KMS-11 (cell line): ENCODE measurements at regions not wholly inside any gene's neighbourhood (a gene's known extent, or its start where the extent isn't known, plus 50 kb on each side); places are given as distances from the start of the nearest gene placed in this dataset.

ENCODE experiments used
- H2AFZ ChIP-seq: fragments of 200-600 bp; sonication (generic); 2 replicates; pipeline ENCODE4 v1.6.1; 2016; ENCODE audit warnings: antibody characterized with exemption, mixed run types, low read depth
- H3K27ac ChIP-seq: fragments of 200-600 bp; sonication (generic); 2 replicates; pipeline ENCODE4 v1.6.1; 2016; ENCODE audit warnings: mild to moderate bottlenecking, mixed run types
- H3K27me3 ChIP-seq: fragments of 200-600 bp; sonication (generic); 2 replicates; pipeline ENCODE4 v1.6.1; 2017; ENCODE audit warnings: mild to moderate bottlenecking, low read depth, mixed run types, moderate library complexity; ENCODE audit not compliant: insufficient read depth
- H3K36me3 ChIP-seq: fragments of 200-600 bp; sonication (generic); 2 replicates; pipeline ENCODE4 v1.6.1; 2017; ENCODE audit warnings: mild to moderate bottlenecking, mixed run types; ENCODE audit not compliant: insufficient read depth
- H3K4me1 ChIP-seq: fragments of 200-600 bp; sonication (generic); 2 replicates; pipeline ENCODE4 v1.6.1; 2016; ENCODE audit warnings: mild to moderate bottlenecking, low read depth, mixed run types; ENCODE audit not compliant: poor library complexity, severe bottlenecking
- H3K4me2 ChIP-seq: fragments of 200-600 bp; sonication (generic); 2 replicates; pipeline ENCODE4 v1.7.0; 2016; ENCODE audit warnings: mild to moderate bottlenecking, mixed run types
- H3K4me3 ChIP-seq: fragments of 200-600 bp; sonication (generic); IDR thresholded peaks from 2 replicates; pipeline ENCODE4 v1.6.1; 2017; ENCODE audit warnings: low read depth, low read length, mixed read lengths; ENCODE audit not compliant: insufficient read depth
- H3K79me2 ChIP-seq: fragments of 200-600 bp; sonication (generic); 2 replicates; pipeline ENCODE4 v1.6.1; 2016; ENCODE audit warnings: low read depth, mixed run types; ENCODE audit not compliant: insufficient read depth
- H3K9ac ChIP-seq: fragments of 200-600 bp; sonication (generic); 2 replicates; pipeline ENCODE4 v1.6.1; 2016; ENCODE audit warnings: mild to moderate bottlenecking, mixed run types
- H4K20me1 ChIP-seq: fragments of 200-600 bp; sonication (generic); 2 replicates; pipeline ENCODE4 v1.6.1; 2016; ENCODE audit warnings: mild to moderate bottlenecking, mixed run types; ENCODE audit not compliant: insufficient read depth
- TF ChIP-seq, protein P1 (sequence below): fragments of 200-600 bp; sonication (generic); conservative IDR thresholded peaks from 2 replicates; pipeline ENCODE4 v1.6.1; 2017; ENCODE audit warnings: low read depth, mild to moderate bottlenecking, antibody characterized with exemption, low read length, moderate library complexity, mixed read lengths

DNA sequence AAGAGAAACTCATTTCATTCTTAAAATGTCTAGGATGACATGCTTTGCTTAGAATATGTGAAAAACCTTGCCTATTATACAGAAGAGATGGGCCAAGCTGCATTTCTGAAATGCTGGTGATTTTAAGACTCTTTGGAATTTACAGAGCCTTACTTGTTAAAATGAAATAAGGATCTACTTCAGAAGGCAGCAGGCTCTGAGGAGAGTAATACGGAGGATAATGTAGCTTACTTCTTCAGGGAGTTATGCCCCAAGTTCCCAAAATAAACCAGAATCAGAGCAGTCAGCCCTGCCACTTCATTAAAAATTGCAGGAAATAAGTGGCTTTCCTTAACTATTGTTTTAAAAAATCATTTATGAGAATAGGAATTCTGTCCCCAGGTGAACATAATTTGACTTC, 1000.3 kb upstream of the RAG2 start:
- Histone ChIP-seq H3K9ac (no peak overlapping the region), H3K27me3 (no peaks in the 10 kb centered on the region), H3K4me2 (no peak overlapping the region), H3K79me2 (no peaks in the 10 kb centered on the region), H3K4me1 (no peaks in the 10 kb centered on the region), H3K27ac (no peak overlapping the region), H2AFZ (no peak overlapping the region), H3K36me3 (no peaks in the 10 kb centered on the region), H4K20me1 (no peaks in the 10 kb centered on the region), H3K4me3 (no peak overlapping the region)
- TF ChIP-seq, protein P1, sequence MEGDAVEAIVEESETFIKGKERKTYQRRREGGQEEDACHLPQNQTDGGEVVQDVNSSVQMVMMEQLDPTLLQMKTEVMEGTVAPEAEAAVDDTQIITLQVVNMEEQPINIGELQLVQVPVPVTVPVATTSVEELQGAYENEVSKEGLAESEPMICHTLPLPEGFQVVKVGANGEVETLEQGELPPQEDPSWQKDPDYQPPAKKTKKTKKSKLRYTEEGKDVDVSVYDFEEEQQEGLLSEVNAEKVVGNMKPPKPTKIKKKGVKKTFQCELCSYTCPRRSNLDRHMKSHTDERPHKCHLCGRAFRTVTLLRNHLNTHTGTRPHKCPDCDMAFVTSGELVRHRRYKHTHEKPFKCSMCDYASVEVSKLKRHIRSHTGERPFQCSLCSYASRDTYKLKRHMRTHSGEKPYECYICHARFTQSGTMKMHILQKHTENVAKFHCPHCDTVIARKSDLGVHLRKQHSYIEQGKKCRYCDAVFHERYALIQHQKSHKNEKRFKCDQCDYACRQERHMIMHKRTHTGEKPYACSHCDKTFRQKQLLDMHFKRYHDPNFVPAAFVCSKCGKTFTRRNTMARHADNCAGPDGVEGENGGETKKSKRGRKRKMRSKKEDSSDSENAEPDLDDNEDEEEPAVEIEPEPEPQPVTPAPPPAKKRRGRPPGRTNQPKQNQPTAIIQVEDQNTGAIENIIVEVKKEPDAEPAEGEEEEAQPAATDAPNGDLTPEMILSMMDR = no peak

DNA sequence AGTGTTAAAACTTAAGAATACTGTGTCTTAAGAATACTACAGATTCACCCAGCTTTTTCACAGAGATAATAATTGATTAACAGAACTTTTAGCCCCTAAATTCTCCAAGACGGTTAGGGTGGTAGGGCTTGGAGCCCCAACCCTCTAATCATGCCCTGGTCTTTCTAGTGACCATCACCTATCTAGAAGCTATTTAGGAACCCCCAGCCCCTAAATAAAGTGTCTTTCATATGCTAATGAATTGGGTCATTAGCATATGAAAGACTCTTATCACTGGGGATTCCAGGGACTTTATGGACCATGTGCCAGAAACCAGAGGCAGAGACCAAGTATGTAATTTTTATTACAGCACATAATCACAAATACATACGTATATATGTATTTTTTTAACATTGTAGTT, 999.7 kb upstream of the RAG2 start:
- Histone ChIP-seq H3K9ac (no peak overlapping the region), H4K20me1 (no peaks in the 10 kb centered on the region), H3K4me2 (no peak overlapping the region), H3K36me3 (no peaks in the 10 kb centered on the region), H3K79me2 (no peaks in the 10 kb centered on the region), H2AFZ (no peak overlapping the region), H3K4me1 (no peaks in the 10 kb centered on the region), H3K4me3 (no peak overlapping the region), H3K27ac (no peak overlapping the region), H3K27me3 (no peaks in the 10 kb centered on the region)
- TF ChIP-seq, protein P1 = no peak

DNA sequence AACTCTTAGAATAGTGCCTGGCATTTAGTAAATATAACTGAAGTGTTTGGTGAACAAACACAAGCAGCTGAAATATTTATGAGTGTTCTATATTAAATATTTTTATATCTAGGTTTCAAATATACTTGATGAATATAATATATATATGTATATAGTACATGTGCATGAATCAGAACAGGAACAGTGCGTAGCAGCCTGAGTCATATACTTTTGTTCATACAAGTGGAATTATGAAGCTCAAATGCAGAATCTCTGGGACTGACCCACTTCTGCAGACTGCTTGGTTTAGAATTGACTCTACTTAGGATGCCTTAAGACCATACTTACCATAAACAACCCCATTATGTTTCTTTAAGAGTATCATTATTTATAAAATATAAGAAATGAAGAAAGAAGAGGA, 997.8 kb upstream of the RAG2 start:
- Histone ChIP-seq H2AFZ (no peak overlapping the region), H3K4me2 (no peak overlapping the region), H3K79me2 (no peaks in the 10 kb centered on the region), H3K27ac (no peak overlapping the region), H3K4me1 (no peaks in the 10 kb centered on the region), H3K4me3 (no peak overlapping the region), H3K9ac (no peak overlapping the region), H4K20me1 (no peaks in the 10 kb centered on the region), H3K36me3 (no peaks in the 10 kb centered on the region), H3K27me3 (no peaks in the 10 kb centered on the region)
- TF ChIP-seq, protein P1 = no peak

DNA sequence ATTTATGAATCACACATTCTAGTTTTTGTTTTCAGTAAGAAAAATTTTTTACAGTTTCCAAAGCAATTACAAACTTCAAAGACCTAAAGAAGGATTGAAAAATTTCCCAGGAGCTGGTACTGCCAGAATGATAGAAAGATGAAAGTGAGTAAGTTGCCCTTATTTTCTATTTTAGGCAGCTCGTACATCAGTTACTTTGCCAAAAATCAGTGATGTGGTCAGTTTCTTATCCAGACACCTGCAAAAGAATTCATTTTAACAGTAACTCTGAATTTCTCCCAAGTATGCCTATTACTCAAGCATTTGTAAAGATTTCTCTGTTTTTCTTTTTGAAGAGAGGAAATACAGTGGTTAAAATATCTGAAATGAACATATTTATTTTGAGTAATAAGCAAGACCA, 976.3 kb upstream of the RAG2 start:
- Histone ChIP-seq H3K9ac (no peak overlapping the region), H3K4me3 (no peak overlapping the region), H3K79me2 (no peaks in the 10 kb centered on the region), H3K27me3 (no peaks in the 10 kb centered on the region), H2AFZ (no peak overlapping the region), H4K20me1 (no peaks in the 10 kb centered on the region), H3K4me1 (no peaks in the 10 kb centered on the region), H3K27ac (no peak overlapping the region), H3K4me2 (no peak overlapping the region), H3K36me3 (no peaks in the 10 kb centered on the region)
- TF ChIP-seq, protein P1 = no peak
